IPS-15b (cell line): ENCODE measurements at regions not wholly inside any gene's neighbourhood (a gene's known extent, or its start where the extent isn't known, plus 50 kb on each side); places are given as distances from the start of the nearest gene placed in this dataset.

ENCODE experiments used
- H3K27me3 ChIP-seq: one replicate; pipeline ENCODE4 v1.6.1; 2013; ENCODE audit warnings: low read length; ENCODE audit not compliant: control insufficient read depth, insufficient read depth
- H3K36me3 ChIP-seq: one replicate; pipeline ENCODE4 v1.6.1; 2013; ENCODE audit warnings: low read length; ENCODE audit not compliant: control insufficient read depth, insufficient read depth
- H3K4me1 ChIP-seq: one replicate; pipeline ENCODE4 v1.6.1; 2013; ENCODE audit warnings: mild to moderate bottlenecking, low read length; ENCODE audit not compliant: control insufficient read depth, insufficient read depth
- H3K4me3 ChIP-seq: one replicate; pipeline ENCODE4 v1.5.1; 2013; ENCODE audit warnings: low read depth, low read length
- H3K9ac ChIP-seq: one replicate; pipeline ENCODE4 v1.6.1; 2013; ENCODE audit warnings: low read depth, mild to moderate bottlenecking, low read length
- H3K9me3 ChIP-seq: one replicate; pipeline ENCODE4 v1.6.1; 2013; ENCODE audit warnings: mild to moderate bottlenecking, low read length; ENCODE audit not compliant: control insufficient read depth, insufficient read depth

DNA sequence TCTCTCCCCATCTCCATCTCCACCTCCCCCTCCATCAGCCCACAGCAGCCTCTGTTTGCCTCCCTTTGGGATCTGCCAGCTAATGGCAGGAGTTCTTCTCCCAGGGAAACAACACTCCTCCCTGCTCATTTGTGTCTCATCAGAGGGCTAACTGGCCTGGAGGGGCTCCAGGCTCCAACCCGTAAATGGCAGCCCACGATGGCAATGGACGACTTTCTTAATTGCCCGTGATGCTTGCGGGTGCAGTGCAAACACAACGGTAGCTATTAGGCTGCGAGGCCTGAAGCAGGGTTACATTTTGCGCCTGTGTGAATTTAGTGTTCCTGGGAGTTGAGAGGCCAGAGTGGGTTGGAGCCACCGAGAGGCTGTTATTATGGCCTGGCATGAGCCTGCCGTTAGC lies 285.1 kb downstream of the TNS1 start:
- Histone ChIP-seq H3K36me3 (no peaks in the 10 kb centered on the region), H3K4me1 (no peaks in the 10 kb centered on the region), H3K4me3 (no peak overlapping the region), H3K9me3 (no peaks in the 10 kb centered on the region), H3K9ac (no peak overlapping the region), H3K27me3 (no peaks in the 10 kb centered on the region)

DNA sequence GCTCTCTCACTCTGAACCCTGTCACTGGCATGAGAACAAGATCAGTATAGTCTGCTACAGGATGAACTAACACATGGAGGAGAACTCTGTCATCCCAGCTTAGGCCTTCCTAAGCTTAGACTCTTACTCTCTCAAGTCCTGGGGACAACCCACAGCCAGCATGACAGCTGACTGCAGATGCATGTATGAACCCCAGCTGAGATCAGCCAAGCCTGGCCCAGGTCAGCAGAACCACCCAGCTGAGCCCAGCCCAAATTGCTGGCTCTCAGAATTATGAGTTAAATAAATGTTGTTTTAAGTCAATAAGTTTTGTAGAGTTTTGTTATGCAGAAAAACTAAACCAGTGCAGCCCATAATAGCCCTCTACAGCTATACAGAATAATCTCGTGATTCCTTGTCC lies 287.3 kb downstream of the TNS1 start:
- Histone ChIP-seq H3K4me1 (no peaks in the 10 kb centered on the region), H3K27me3 (no peaks in the 10 kb centered on the region), H3K36me3 (no peaks in the 10 kb centered on the region), H3K4me3 (no peak overlapping the region), H3K9ac (no peak overlapping the region), H3K9me3 (no peaks in the 10 kb centered on the region)

GRCh38 chr2:217714287-217714751 lies 288.5 kb downstream of the TNS1 start:
- no peaks in the 10 kb centered on the region for H3K9me3 ChIP-seq
- H3K27me3 ChIP-seq, result no peaks in the 10 kb centered on the region
- H3K36me3 ChIP-seq, result no peaks in the 10 kb centered on the region
- H3K4me1 ChIP-seq, result no peaks in the 10 kb centered on the region
- no peak overlapping the region for H3K9ac ChIP-seq
- no peak overlapping the region for H3K4me3 ChIP-seq

DNA sequence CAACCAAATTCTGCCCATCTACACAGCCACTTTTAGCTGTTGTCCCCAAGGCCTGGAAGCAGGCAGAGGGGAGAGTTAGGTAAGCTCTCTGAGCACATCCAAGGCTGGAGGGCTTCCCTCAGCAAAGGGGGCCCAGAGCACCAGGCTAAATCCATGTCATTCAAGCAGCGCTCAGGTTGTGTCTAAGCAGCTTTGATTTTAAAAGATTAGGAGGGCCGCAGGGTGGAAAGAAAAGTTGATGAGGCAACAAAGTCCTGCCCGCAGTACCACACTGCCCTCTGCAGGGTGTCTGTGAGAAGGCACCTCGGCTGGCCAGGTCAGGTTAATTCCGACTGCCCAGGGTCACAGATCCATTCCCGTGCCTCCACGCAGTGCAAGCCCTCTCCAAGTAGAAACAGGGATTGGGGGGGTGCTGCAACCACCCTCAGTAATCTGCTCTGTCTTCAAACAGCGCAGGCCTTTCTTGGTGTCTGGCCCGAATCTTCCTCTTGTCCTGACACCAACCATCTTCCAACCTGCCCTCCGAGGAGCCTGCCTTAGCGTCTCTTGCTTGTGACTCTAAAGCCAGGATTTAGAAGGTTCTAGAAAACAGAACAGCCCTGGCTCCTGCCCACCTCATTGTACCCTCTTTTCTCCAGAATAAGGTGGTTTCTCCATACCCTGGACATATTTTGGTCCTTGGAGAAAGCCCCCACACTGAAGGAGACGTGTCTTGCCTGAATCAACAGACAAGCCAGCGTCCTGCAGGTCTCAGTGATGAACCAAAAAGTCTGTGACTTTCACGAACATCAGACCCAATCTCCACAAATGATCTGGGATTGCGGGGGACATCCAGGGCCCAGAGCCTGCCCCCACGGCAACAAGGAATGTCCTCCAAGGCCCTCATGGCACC lies 289.2 kb downstream of the TNS1 start:
- Histone ChIP-seq H3K9me3 (no peaks in the 10 kb centered on the region), H3K9ac (no peak overlapping the region), H3K4me1 (no peaks in the 10 kb centered on the region), H3K4me3 (no peak overlapping the region), H3K36me3 (no peaks in the 10 kb centered on the region), H3K27me3 (no peaks in the 10 kb centered on the region)

- Histone ChIP-seq H3K4me1 (no peaks in the 10 kb centered on the region), H3K36me3 (no peaks in the 10 kb centered on the region), H3K9me3 (no peaks in the 10 kb centered on the region), H3K9ac (no peak overlapping the region), H3K4me3 (no peak overlapping the region), H3K27me3 (no peaks in the 10 kb centered on the region)
These were observed 290.4 kb downstream of the TNS1 start for GRCh38 chr2:217712431-217712830.

GRCh38 chr2:217711188-217711587 lies 291.6 kb downstream of the TNS1 start:
- Histone ChIP-seq H3K36me3 (no peaks in the 10 kb centered on the region), H3K4me1 (no peaks in the 10 kb centered on the region), H3K9ac (no peak overlapping the region), H3K9me3 (no peaks in the 10 kb centered on the region), H3K4me3 (no peak overlapping the region), H3K27me3 (no peaks in the 10 kb centered on the region)

DNA sequence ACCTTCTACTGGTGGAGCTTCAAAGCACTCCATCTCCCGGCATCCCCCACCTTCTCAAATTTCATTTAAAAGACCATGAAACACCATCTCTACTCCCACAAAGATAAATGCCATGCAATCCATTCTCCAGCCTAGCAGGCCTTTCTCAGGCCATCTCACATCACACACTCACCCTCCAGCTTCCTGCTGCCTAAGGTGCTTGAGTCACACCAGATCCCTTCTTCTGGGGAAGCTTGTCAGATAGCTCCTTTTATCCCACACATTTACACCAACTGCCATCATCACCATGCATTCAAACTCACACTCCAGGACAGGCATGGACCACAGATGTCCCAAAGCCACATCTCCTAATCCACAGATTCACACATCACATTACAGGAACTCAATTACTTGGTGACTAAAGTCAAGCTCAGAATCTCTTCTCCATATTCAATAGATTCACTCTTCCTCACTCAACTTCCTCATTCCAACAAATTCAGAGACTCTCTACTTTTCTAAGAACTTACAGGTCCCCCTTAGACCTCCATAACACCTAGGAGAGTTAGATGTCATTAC lies 292.5 kb downstream of the TNS1 start:
- no peaks in the 10 kb centered on the region for H3K36me3 ChIP-seq
- H3K27me3 ChIP-seq, result no peaks in the 10 kb centered on the region
- H3K4me3 ChIP-seq, result no peak overlapping the region
- H3K9ac ChIP-seq, result no peak overlapping the region
- H3K9me3 ChIP-seq, result no peaks in the 10 kb centered on the region
- no peaks in the 10 kb centered on the region for H3K4me1 ChIP-seq

DNA sequence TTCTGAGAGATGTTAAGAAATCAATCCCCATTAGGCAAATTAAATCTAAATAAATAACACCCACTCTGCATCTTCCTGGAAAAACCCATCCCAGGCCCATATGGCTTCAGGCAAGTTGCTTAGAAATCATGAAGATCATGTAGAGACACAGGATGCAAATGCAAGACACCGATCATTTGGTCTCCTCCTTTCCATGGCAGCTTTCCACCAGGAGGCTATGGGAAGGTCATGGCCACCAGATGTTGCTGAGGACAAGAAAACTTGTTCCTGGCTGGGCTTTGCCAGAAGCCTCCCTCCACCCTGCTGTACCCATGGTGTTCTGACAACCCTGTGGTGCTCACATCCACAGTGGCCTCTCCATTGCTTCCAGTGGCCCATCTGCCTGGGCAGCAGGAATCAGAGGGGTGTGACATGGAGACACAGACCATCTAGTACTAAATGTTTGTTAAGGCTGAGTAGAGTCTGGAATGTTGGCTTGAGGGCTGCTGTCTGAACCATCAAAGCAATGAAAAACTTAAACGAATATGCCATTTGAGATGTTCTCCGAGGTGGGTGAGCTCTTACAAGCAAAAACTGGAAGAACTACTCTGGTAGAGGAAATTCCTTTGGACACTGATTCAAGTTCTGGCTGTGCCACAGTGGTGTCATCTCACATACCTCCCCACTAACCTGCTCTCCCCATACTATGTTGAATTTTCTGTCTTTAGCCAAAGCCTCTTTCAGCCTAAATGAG lies 293.2 kb downstream of the TNS1 start:
- Histone ChIP-seq H3K36me3 (no peaks in the 10 kb centered on the region), H3K4me1 (no peaks in the 10 kb centered on the region), H3K4me3 (no peak overlapping the region), H3K9ac (no peak overlapping the region), H3K9me3 (no peaks in the 10 kb centered on the region), H3K27me3 (no peaks in the 10 kb centered on the region)

DNA sequence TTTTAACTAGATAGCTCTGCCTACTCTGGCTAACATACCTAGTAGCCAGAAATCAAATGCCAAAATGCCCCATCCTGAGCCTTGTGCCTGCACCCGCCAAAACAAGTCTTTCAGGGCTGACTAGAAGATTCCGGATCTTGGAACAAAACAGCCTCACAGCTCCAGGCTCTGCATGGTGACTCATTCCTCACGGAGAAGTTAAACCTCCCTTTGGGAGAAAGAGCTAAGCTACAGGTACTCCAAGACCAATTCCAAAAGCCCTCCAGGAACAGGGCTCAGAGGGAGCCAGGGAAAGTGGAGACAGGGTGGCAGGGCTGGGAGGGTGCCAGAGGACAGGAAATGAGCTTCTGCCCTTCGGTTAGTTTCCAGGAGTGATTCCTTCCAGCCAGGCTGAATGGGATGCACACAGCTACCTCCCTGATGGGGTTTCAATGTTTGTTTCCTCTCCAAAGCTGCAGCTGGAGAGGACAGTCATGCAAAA lies 295.6 kb downstream of the TNS1 start:
- H3K36me3 ChIP-seq, result no peaks in the 10 kb centered on the region
- no peak overlapping the region for H3K9ac ChIP-seq
- H3K4me1 ChIP-seq, result no peaks in the 10 kb centered on the region
- no peaks in the 10 kb centered on the region for H3K9me3 ChIP-seq
- no peaks in the 10 kb centered on the region for H3K27me3 ChIP-seq
- H3K4me3 ChIP-seq, result no peak overlapping the region

GRCh38 chr2:217706513-217706912 lies 296.3 kb downstream of the TNS1 start:
- H3K9ac ChIP-seq, result no peak overlapping the region
- no peaks in the 10 kb centered on the region for H3K27me3 ChIP-seq
- no peaks in the 10 kb centered on the region for H3K4me1 ChIP-seq
- no peaks in the 10 kb centered on the region for H3K9me3 ChIP-seq
- H3K4me3 ChIP-seq, result no peak overlapping the region
- H3K36me3 ChIP-seq, result no peaks in the 10 kb centered on the region

GRCh38 chr2:217706095-217706494 lies 296.7 kb downstream of the TNS1 start:
- Histone ChIP-seq H3K36me3 (no peaks in the 10 kb centered on the region), H3K9me3 (no peaks in the 10 kb centered on the region), H3K27me3 (no peaks in the 10 kb centered on the region), H3K4me1 (no peaks in the 10 kb centered on the region), H3K9ac (no peak overlapping the region), H3K4me3 (no peak overlapping the region)
